Cardiac muscle cell (in vitro differentiated cells and primary cell): ENCODE measurements at regions not wholly inside any gene's neighbourhood (a gene's known extent, or its start where the extent isn't known, plus 50 kb on each side); places are given as distances from the start of the nearest gene placed in this dataset.

Source experiments
- DNase-seq, 2 donors: peaks; one replicate each; pipeline versions ENCODE4 v3.0.0 to v3.0.0-alpha.2; 2010 to 2017; ENCODE audit warnings: low read depth in 1 of 2, low spot score in 1 of 2
- H3K27ac ChIP-seq: fragments of 200-600 bp; sonication (generic); 2 replicates; pipeline ENCODE4 v1.5.1; 2016
- H3K27me3 ChIP-seq: fragments of 200-600 bp; sonication (generic); 2 replicates; pipeline ENCODE4 v1.6.0; 2016; ENCODE audit warnings: control low read depth
- H3K36me3 ChIP-seq: fragments of 200-600 bp; sonication (generic); 2 replicates; pipeline ENCODE4 v1.5.1; 2016; ENCODE audit warnings: control low read depth
- H3K4me1 ChIP-seq: fragments of 200-600 bp; sonication (generic); 2 replicates; pipeline ENCODE4 v1.8.1; 2017; ENCODE audit warnings: low read depth, mild to moderate bottlenecking, mixed run types
- H3K4me3 ChIP-seq: fragments of 200-600 bp; sonication (generic); 2 replicates; pipeline ENCODE4 v1.5.1; 2016; ENCODE audit warnings: mild to moderate bottlenecking
- H3K9me3 ChIP-seq: fragments of 200-600 bp; sonication (generic); 2 replicates; pipeline ENCODE4 v1.5.1; 2017; ENCODE audit warnings: low read depth, mild to moderate bottlenecking, control low read depth
- CTCF ChIP-seq: IDR thresholded peaks from 2 replicates; pipeline ENCODE4 v1.5.1; 2012; ENCODE audit warnings: low read depth, mild to moderate bottlenecking, low read length

GRCh38 chr20:12416281-12416680, 498.6 kb downstream of the BTBD3 start:
- Histone ChIP-seq H3K27me3 (no peaks in the 10 kb centered on the region), H3K4me1 (peaks cover 13% of the 10 kb centered on the region), H3K4me3 (no peak overlapping the region), H3K36me3 (no peaks in the 10 kb centered on the region), H3K27ac (no peak overlapping the region), H3K9me3 (no peaks in the 10 kb centered on the region)
- TF ChIP-seq CTCF = no peak
- no peak for DNase-seq

- Histone ChIP-seq H3K4me3 (no peak overlapping the region), H3K27ac (no peak overlapping the region), H3K9me3 (no peaks in the 10 kb centered on the region), H3K4me1 (no peaks in the 10 kb centered on the region), H3K27me3 (no peaks in the 10 kb centered on the region), H3K36me3 (no peaks in the 10 kb centered on the region)
- no peak for DNase-seq
- TF ChIP-seq CTCF = no peak
Observed at GRCh38 chr20:12433724-12434123, 516.0 kb downstream of the BTBD3 start.

- Histone ChIP-seq H3K27ac (no peak overlapping the region), H3K36me3 (no peaks in the 10 kb centered on the region), H3K9me3 (no peaks in the 10 kb centered on the region), H3K4me1 (no peaks in the 10 kb centered on the region), H3K4me3 (no peak overlapping the region), H3K27me3 (no peaks in the 10 kb centered on the region)
- TF ChIP-seq CTCF = no peak
- DNase-seq = no peak
Observed at GRCh38 chr20:12434672-12435071, 517.0 kb downstream of the BTBD3 start.

GRCh38 chr20:12435268-12435667, 517.6 kb downstream of the BTBD3 start:
- Histone ChIP-seq H3K36me3 (no peaks in the 10 kb centered on the region), H3K27ac (no peak overlapping the region), H3K9me3 (no peaks in the 10 kb centered on the region), H3K27me3 (no peaks in the 10 kb centered on the region), H3K4me1 (no peaks in the 10 kb centered on the region), H3K4me3 (no peak overlapping the region)
- DNase-seq = no peak
- TF ChIP-seq CTCF = no peak

GRCh38 chr20:12453711-12454110, 536.0 kb downstream of the BTBD3 start:
- Histone ChIP-seq H3K27me3 (no peaks in the 10 kb centered on the region), H3K27ac (no peak overlapping the region), H3K4me1 (no peaks in the 10 kb centered on the region), H3K9me3 (no peaks in the 10 kb centered on the region), H3K4me3 (no peak overlapping the region), H3K36me3 (no peaks in the 10 kb centered on the region)
- TF ChIP-seq CTCF = no peak
- DNase-seq = no peak

- DNase-seq = no peak
- no peak for TF ChIP-seq CTCF
- Histone ChIP-seq H3K27me3 (no peaks in the 10 kb centered on the region), H3K9me3 (no peaks in the 10 kb centered on the region), H3K27ac (no peak overlapping the region), H3K4me1 (no peaks in the 10 kb centered on the region), H3K4me3 (no peak overlapping the region), H3K36me3 (no peaks in the 10 kb centered on the region)
Observed at GRCh38 chr20:12455148-12455547, 537.5 kb downstream of the BTBD3 start.
